ENCODE measurements at regions not wholly inside any gene's neighbourhood (a gene's known extent, or its start where the extent isn't known, plus 50 kb on each side); places are given as distances from the start of the nearest gene placed in this dataset.
"Not testable (repeated sequence)": the region's sequence is repeated elsewhere in the genome, so short reads cannot be mapped to it uniquely, and the experiment has no call there.

GRCh38 chr1:82125866-82126265, 325.1 kb downstream of the ADGRL2 start:
- intact Hi-C loops (cut with micrococcal nuclease) = no loop called here

GRCh38 chr1:82125119-82125518, 324.4 kb downstream of the ADGRL2 start:
- intact Hi-C loops (cut with micrococcal nuclease) = no loop called here

DNA sequence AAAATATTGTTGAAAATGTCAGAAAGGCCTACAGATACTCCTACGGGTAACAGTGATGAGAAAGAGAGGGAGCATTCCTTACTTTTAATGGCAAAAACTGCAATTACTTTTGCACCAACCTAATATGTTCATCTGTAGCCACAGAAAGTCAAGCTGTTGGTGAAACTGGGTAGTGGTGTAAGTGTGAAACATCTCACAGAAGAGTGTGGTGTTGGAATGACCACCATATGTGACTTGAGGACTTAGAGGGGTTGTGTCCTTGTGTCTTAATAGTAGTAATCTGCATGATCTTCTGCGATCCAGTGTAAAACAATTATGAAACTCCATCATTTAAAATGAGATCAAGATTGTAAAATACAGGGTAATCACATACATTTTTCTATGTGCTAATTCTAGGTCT, 320.7 kb downstream of the ADGRL2 start:
- intact Hi-C loops (cut with micrococcal nuclease) = no loop called here

GRCh38 chr1:82116105-82116504, 315.4 kb downstream of the ADGRL2 start:
- intact Hi-C loops (cut with micrococcal nuclease) = no loop called here

DNA sequence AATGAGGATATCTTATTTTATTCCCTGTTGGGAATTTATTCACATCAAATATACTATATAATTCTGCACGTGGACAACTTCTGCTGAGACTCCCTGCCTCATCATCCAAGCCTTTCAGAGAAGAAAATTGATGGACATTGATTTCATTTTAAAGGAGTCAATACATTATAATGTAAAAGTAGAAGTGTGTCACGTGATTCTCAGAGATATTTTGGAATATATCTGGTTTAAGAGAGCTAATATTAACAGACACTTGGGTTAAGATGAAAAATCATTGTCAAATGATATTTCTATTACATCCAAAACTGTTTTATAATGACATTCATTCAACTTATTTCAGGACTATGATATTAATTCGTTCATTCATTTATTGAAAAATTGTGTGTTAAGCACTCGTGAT, 314.2 kb downstream of the ADGRL2 start:
- intact Hi-C loops (cut with micrococcal nuclease) = no loop called here

DNA sequence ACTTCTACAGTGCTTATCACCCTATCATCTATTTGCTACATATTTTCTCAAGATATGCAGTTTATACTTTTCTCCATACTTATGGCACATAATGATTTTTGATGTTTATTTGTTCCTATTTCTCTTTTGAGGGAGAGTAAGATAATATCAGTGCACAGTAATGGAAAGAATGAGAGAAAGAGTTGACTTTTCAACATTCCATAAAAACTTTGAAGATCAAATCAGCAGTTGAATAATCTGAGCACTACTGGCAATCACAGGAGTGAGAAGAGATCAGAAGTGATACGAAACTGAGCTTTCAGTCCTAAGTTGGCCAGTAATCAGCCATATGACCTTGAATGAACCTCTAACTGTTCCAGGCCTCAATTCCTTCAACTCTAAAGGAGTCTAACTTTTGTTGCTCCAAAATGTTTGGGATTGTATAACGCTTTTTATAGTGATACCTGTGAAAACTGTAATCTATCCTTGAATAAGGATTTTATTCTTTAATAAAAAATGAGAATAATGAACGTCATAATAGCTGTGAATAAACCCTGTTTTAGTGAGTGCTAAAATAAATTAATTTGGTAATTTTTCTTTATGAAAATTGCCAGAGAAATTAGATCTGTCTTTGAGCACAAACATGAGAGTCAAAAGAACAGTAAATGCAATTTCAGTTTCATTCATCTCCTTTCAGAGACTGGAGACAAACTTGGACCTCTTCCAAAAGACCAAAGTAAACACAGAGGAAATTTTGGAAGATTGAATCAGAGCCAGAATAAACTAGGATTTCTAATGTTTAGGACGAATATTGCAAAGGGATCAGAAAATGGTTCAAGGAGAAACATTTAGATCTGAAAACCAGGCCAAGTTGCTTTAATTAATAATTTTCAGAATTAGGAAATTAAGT, 309.9 kb downstream of the ADGRL2 start:
- intact Hi-C loops (cut with micrococcal nuclease) = no loop called here

- intact Hi-C loops (cut with micrococcal nuclease) = no loop called here
Observed at GRCh38 chr1:82108843-82109242, 308.1 kb downstream of the ADGRL2 start.

- intact Hi-C loops (cut with micrococcal nuclease) = no loop called here
Observed at GRCh38 chr1:82106672-82107071, 305.9 kb downstream of the ADGRL2 start.

GRCh38 chr1:82099170-82099569, 298.4 kb downstream of the ADGRL2 start:
- intact Hi-C loops (cut with micrococcal nuclease) = no loop called here

GRCh38 chr1:82094136-82094535, 293.4 kb downstream of the ADGRL2 start:
- intact Hi-C loops (cut with micrococcal nuclease) = no loop called here

DNA sequence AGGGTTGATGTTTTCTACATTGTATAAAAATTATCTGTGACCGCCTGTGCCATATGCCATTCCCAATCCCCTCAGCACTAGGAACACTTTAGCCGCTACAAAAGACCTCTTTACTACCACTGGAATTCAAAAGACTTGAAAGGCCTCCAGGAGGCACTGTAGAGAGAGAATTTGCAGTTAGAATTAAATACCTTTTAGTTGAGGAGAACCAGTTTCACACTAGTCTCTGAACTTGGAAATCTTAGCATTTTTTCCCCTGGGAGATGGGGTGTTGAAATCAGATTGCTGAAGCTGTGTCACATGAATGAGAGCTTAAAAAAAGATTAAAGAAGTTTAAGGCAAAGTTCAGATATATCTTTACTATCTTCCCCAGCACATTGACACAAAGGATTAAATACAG, 291.0 kb downstream of the ADGRL2 start:
- intact Hi-C loops (cut with micrococcal nuclease) = no loop called here

DNA sequence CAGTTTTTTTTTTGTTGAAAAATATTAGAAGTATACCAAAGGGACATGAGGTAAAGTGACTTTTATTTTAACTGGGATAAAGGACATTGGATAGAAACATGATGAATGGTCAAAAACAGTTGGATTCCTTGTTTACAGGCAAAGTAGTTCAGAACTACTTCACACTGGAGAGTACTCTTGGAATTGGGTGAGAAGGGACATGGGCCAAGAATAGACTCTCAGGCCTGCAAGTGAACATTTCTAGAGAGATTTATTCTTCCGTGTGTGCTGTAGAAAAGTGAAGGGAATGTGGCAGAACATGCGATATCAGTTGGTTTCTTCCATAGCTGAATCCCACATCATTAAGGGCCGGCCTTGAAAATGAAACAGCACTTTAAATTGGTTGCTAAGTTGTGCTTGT, 290.5 kb downstream of the ADGRL2 start:
- intact Hi-C loops (cut with micrococcal nuclease) = no loop called here

- intact Hi-C loops (cut with micrococcal nuclease) = no loop called here
Observed at GRCh38 chr1:82090104-82090503, 289.4 kb downstream of the ADGRL2 start.

DNA sequence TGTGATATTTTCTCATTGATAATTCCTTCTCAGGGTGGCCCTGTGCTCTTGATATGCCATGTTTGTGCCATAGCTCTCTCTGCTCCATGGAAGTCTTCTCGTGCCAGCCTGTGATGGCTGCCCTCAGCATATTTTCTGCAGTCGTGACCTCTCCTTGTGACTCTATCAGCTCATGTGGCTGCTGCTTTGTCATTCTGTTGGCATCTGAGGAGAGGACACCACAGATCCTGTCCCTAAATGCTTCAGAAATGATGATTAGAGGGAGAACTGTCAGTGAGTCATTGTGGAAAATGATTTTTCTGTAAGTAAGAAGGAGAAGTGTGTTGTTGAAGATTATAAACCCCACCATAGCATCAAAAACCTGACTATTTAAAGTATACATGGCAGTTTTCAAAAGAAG, 286.0 kb downstream of the ADGRL2 start:
- intact Hi-C loops (cut with micrococcal nuclease) = no loop called here

DNA sequence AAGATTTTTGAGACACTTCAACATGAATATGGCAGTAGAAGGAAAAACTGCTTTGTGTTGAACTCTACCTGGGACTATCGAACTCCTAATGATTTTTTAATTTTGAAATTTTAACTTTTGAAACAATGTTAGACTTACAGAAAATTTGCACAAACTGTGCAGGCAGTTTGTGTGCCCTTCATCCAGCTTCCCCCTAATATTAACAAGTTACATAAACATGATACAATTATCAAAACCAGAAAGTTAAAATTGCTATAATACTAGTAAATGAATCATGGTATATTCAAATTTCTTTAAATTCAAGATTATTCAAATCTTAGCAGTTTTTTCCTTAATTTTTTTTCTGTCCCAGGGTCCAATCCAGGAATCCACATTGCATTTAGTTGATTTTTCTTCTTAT, 278.9 kb downstream of the ADGRL2 start:
- intact Hi-C loops (cut with micrococcal nuclease) = no loop called here

- intact Hi-C loops (cut with micrococcal nuclease) = no loop called here
Observed at GRCh38 chr1:82073659-82074058, 272.9 kb downstream of the ADGRL2 start.

DNA sequence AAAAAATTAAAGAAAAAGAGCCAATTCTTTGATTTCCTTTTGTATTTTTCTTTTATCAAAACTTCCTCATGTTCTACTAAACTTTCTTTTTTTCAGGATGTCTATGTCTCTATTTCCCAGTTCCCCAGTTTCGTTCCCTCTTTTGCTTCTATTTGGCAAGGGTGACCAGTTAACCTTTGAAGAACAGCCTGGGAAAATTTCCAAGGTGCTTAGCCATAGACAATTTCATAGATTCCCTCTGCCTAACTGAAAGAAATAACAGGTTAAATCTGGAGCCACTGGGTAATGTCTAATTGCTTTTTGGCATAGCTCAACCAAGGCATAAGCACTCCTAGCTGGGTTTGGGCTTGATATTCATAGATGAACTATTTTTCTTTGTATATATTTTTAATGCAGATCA, 272.3 kb downstream of the ADGRL2 start:
- intact Hi-C loops (cut with micrococcal nuclease) = no loop called here

- intact Hi-C loops (cut with micrococcal nuclease) = no loop called here
Observed at GRCh38 chr1:82065916-82066315, 265.2 kb downstream of the ADGRL2 start.

DNA sequence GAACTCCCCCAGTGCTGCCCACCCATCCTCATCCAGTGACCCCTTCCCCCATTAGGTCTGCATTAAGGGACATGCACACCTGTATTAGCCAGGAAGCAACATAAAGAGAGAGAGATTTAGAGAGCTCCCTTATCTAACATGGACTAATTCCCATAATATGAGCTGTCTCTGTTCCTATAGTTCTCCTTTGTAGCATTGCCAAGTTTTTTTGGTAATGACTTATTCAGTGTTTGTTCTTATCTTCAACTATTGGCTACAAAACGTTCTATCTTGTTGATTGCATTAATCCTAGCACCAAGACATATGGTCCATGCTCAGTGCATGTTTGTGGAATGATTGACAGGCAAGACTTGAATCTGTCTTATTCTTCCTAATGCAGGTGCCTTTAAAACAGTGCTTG, 264.0 kb downstream of the ADGRL2 start:
- intact Hi-C loops (cut with micrococcal nuclease) = no loop called here

- intact Hi-C loops (cut with micrococcal nuclease) = no loop called here
Observed at GRCh38 chr1:82062206-82062605, 261.5 kb downstream of the ADGRL2 start.

DNA sequence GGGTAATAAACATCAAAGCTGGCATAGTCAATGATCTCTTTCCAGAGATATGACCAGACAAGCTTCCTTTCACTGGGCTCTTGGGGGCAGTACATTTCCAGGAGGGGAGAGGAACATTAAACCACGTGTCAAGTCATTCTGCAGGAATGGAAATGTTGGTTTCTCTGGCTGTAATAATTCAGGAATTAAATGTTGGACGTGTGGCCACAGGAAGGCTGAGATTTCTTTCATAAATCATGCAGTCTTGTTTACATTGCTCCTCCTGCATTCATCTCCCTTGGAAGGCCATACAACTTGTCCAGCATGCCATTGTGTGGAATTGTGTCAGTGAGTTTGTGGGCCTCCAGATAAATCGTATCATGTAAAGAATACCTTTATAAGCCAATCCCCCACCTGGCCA, 259.2 kb downstream of the ADGRL2 start:
- intact Hi-C loops (cut with micrococcal nuclease) = no loop called here

DNA sequence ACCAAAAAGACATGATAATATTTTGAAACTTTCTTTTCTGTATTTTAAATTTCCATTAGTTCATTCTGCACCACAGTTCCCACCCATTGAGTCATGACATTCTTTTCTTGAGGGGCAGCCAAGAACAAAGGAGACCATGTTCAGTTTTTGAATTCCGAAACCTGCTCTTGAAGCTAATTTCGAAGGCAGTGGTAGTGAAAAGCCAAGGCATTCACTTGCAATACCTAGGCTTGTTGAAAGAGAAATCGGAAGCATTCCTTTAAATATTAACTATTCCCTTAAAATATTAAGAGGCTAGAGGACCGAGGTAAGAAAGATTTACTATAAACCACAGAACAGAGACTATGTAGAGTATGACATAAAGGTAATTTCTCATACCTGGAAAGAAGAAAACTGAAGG, 256.3 kb downstream of the ADGRL2 start:
- intact Hi-C loops (cut with micrococcal nuclease) = no loop called here

DNA sequence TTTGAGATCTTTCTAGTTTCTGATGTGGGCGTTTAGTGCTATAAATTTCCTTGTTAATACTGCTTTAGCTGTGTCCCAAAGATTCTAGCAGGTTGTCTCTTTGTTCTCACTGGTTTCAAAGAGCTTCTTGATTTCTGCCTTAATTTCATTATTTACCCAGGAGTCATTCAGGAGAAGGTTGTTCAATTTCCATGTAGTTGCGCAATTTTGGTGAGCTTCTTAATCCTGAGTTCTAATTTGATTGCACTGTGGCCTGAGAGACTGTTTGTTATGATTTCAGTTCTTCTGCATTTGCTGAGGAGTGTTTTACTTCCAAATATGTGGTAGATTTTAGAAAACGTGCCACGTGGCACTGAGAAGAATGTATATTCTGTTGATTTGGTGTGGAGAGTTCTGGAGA, 254.6 kb downstream of the ADGRL2 start:
- intact Hi-C loops (cut with micrococcal nuclease) = not testable (repeated sequence)
